HG02571 (cell line): ENCODE measurements at regions not wholly inside any gene's neighbourhood (a gene's known extent, or its start where the extent isn't known, plus 50 kb on each side); places are given as distances from the start of the nearest gene placed in this dataset.
"Not testable (repeated sequence)": the region's sequence is repeated elsewhere in the genome, so short reads cannot be mapped to it uniquely, and the experiment has no call there.

ENCODE experiments used
- ATAC-seq: cut with Tn5 transposase; IDR thresholded peaks from one replicate; pipeline ENCODE4 v1.9.1; 2021; ENCODE audit warnings: mild to moderate bottlenecking, moderate library complexity; ENCODE audit not compliant: unreplicated experiment

GRCh38 chr4:179051206-179051605 is 1609.0 kb upstream of the AGA start:
- ATAC-seq: no peak

- no peak for ATAC-seq
These were observed 1617.2 kb upstream of the AGA start for GRCh38 chr4:179059396-179059795.

GRCh38 chr4:179066254-179066653 is 1624.0 kb upstream of the AGA start:
- ATAC-seq: not testable (repeated sequence)

GRCh38 chr4:179071131-179071530 is 1628.9 kb upstream of the AGA start:
- no peak for ATAC-seq

- no peak for ATAC-seq
These were observed 1634.6 kb upstream of the AGA start for GRCh38 chr4:179076865-179077264.

GRCh38 chr4:179095585-179096221 is 1653.5 kb upstream of the AGA start:
- no peak for ATAC-seq

- no peak for ATAC-seq
These were observed 1655.5 kb upstream of the AGA start for GRCh38 chr4:179097741-179098140.

GRCh38 chr4:179110356-179110755 is 1668.1 kb upstream of the AGA start:
- ATAC-seq: no peak

- no peak for ATAC-seq
These were observed 1668.6 kb upstream of the AGA start for GRCh38 chr4:179110816-179111215.

- ATAC-seq: no peak
These were observed 1670.4 kb upstream of the AGA start for GRCh38 chr4:179112441-179113170.

- ATAC-seq: no peak
These were observed 1672.4 kb upstream of the AGA start for GRCh38 chr4:179114615-179115014.

- ATAC-seq: no peak
These were observed 1673.8 kb upstream of the AGA start for GRCh38 chr4:179116011-179116410.

GRCh38 chr4:179116581-179116980 is 1674.3 kb upstream of the AGA start:
- no peak for ATAC-seq

GRCh38 chr4:179123084-179123483 is 1680.8 kb upstream of the AGA start:
- no peak for ATAC-seq

GRCh38 chr4:179124419-179124818 is 1682.2 kb upstream of the AGA start:
- no peak for ATAC-seq

- no peak for ATAC-seq
These were observed 1682.7 kb upstream of the AGA start for GRCh38 chr4:179124957-179125356.

GRCh38 chr4:179125870-179126269 is 1683.6 kb upstream of the AGA start:
- no peak for ATAC-seq

- ATAC-seq: no peak
These were observed 1686.1 kb upstream of the AGA start for GRCh38 chr4:179128299-179128698.

GRCh38 chr4:179130122-179130714 is 1688.0 kb upstream of the AGA start:
- ATAC-seq: no peak

- ATAC-seq: no peak
These were observed 1703.7 kb upstream of the AGA start for GRCh38 chr4:179145746-179146525.

GRCh38 chr4:179151770-179152169 is 1709.5 kb upstream of the AGA start:
- ATAC-seq: no peak
